ENCODE measurements at regions not wholly inside any gene's neighbourhood (a gene's known extent, or its start where the extent isn't known, plus 50 kb on each side); places are given as distances from the start of the nearest gene placed in this dataset.

- ATAC-seq, result no peak
These were observed 92.3 kb upstream of the SEPTIN5 start for GRCh38 chr22:19622061-19622441.

GRCh38 chr22:19625331-19626041 is 88.8 kb upstream of the SEPTIN5 start:
- TF ChIP-seq CTCF (IDR thresholded peaks at IDR 0.05 in 4 of 5, conservative IDR thresholded peaks at IDR 0.05 in 1 of 5) (no peak), POLR2A (IDR thresholded peaks at IDR 0.05) (no peak)
- H3K4me3 ChIP-seq, result no peak overlapping the region
- H3K27ac ChIP-seq, result no peak overlapping the region
- H3K36me3 ChIP-seq, result no peaks in the 10 kb centered on the region
- no peak for ATAC-seq
- intact Hi-C loops (cut with DNase I; ENCODE audit: low total_unique reads) (no loop called here), in situ Hi-C loops (cut with MboI; ENCODE audit: low sequenced_read_pairs in 4 of 4) (loop anchor here (5.0 to 25.0 kb wide), 7 partner anchors 131 to 663 kb away; partner anchors contain the start of genes ESS2 (in 1 of the 4) and TSSK2 (in 1 of the 4))
- no peak for DNase-seq
- H3K9me3 ChIP-seq, result no peaks in the 10 kb centered on the region
- H3K27me3 ChIP-seq, result peaks cover 0 to 3% (median 2%) of the 10 kb centered on the region in 3 donors
- H3K4me1 ChIP-seq, result no peaks in the 10 kb centered on the region

More at GRCh38 chr22:19622061-19622441, 92.3 kb upstream of the SEPTIN5 start:
- H3K27me3 ChIP-seq, result peaks cover 0 to 3% (median 2%) of the 10 kb centered on the region in 3 donors
- TF ChIP-seq POLR2A (IDR thresholded peaks at IDR 0.05) (no peak), CTCF (IDR thresholded peaks at IDR 0.05 in 4 of 5, conservative IDR thresholded peaks at IDR 0.05 in 1 of 5) (no peak)
- H3K4me3 ChIP-seq, result no peak overlapping the region
- no peak for DNase-seq
- in situ Hi-C loops (cut with MboI; ENCODE audit: low sequenced_read_pairs in 4 of 4), result loop anchor here in 3 of 4 donors (10.0 kb wide), 2 partner anchors 127 to 137 kb away; no protein-coding TSS in a partner anchor
- no peaks in the 10 kb centered on the region for H3K36me3 ChIP-seq
- intact Hi-C loops (cut with DNase I; ENCODE audit: low total_unique reads), result loop anchor here (5.0 kb wide), 1 partner anchor 55 kb away; no protein-coding TSS in a partner anchor
- H3K4me1 ChIP-seq, result no peaks in the 10 kb centered on the region
- peak overlapping the region; percentile 33 to 65 (median 60) for H3K27ac ChIP-seq
- H3K9me3 ChIP-seq, result no peaks in the 10 kb centered on the region

DNA sequence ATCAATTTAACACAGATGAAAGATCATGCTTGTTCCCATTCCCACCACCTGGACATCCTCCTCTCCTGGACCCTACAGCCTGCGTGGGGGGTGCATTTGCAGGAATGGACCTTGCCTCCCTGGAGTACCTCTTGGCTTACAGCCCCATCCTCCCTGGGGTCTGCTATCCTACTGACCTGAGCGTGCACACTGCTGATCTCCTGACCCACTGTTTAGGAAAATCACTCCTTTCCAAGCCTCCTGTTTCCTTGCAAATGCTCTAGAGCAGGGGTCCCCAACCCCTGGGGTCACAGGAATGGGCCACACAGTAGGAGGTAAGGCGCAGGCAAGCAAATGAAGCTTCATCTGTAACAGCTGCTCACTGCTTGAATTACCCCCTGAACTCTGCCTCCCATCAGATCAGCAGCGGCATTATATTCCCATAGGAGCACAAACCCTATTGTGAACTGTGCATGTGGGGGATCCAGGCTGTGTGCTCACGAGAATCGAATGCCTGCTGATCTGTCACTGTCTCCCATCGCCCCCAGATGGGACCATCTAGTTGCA is 88.2 kb upstream of the SEPTIN5 start:
- no peaks in the 10 kb centered on the region for H3K36me3 ChIP-seq
- DNase-seq, result no peak
- H3K27ac ChIP-seq, result no peak overlapping the region
- H3K27me3 ChIP-seq, result peaks cover 0 to 3% (median 2%) of the 10 kb centered on the region in 3 donors
- no peaks in the 10 kb centered on the region for H3K4me1 ChIP-seq
- no peaks in the 10 kb centered on the region for H3K9me3 ChIP-seq
- in situ Hi-C loops (cut with MboI; ENCODE audit: low sequenced_read_pairs in 4 of 4), result loop anchor here (5.0 to 25.0 kb wide), 7 partner anchors 131 to 664 kb away; partner anchors contain the start of genes ESS2 (in 1 of the 4) and TSSK2 (in 1 of the 4)
- ATAC-seq, result no peak
- no peak for TF ChIP-seq POLR2A (IDR thresholded peaks at IDR 0.05)
- no peak for TF ChIP-seq CTCF (IDR thresholded peaks at IDR 0.05 in 4 of 5, conservative IDR thresholded peaks at IDR 0.05 in 1 of 5)
- intact Hi-C loops (cut with DNase I; ENCODE audit: low total_unique reads), result no loop called here
- H3K4me3 ChIP-seq, result no peak overlapping the region

- DNase-seq (no peak), ATAC-seq (no peak)
- Histone ChIP-seq H3K9me3 (no peaks in the 10 kb centered on the region), H3K36me3 (no peaks in the 10 kb centered on the region), H3K4me3 (no peak overlapping the region), H3K27ac (no peak overlapping the region), H3K27me3 (peaks cover 0 to 3% (median 2%) of the 10 kb centered on the region in 3 donors), H3K4me1 (no peaks in the 10 kb centered on the region)
- TF ChIP-seq POLR2A (IDR thresholded peaks at IDR 0.05) (no peak), CTCF (IDR thresholded peaks at IDR 0.05 in 4 of 5, conservative IDR thresholded peaks at IDR 0.05 in 1 of 5) (no peak)
- intact Hi-C loops (cut with DNase I; ENCODE audit: low total_unique reads) (no loop called here), in situ Hi-C loops (cut with MboI; ENCODE audit: low sequenced_read_pairs in 4 of 4) (loop anchor here (5.0 to 25.0 kb wide), 7 partner anchors 132 to 664 kb away; partner anchors contain the start of genes ESS2 (in 1 of the 4) and TSSK2 (in 1 of the 4))
These were observed 87.6 kb upstream of the SEPTIN5 start for GRCh38 chr22:19626666-19627065.

Data from gastrocnemius medialis (tissue), 4 donors.